Ovary (tissue), 7 donors: ENCODE measurements at regions not wholly inside any gene's neighbourhood (a gene's known extent, or its start where the extent isn't known, plus 50 kb on each side); places are given as distances from the start of the nearest gene placed in this dataset.

ENCODE experiments used
- DNase-seq, 5 donors: peaks; one replicate each; pipeline ENCODE4 v3.0.0-alpha.2; 2019 to 2020
- H3K27ac ChIP-seq, 2 donors: fragments of 200-600 bp; one replicate each; pipeline versions ENCODE4 v1.5.1 to v1.8.0; 2019 to 2022
- H3K27me3 ChIP-seq: fragments of 200-600 bp; one replicate; pipeline ENCODE4 v1.8.0; 2022
- H3K36me3 ChIP-seq: fragments of 200-600 bp; sonication (generic); one replicate; pipeline ENCODE4 v1.5.1; 2019
- H3K4me1 ChIP-seq: one replicate; pipeline ENCODE4 v1.8.1; 2013; ENCODE audit warnings: mild to moderate bottlenecking, moderate library complexity; ENCODE audit not compliant: insufficient read depth
- H3K4me3 ChIP-seq: fragments of 200-600 bp; sonication (generic); one replicate; pipeline ENCODE4 v1.5.1; 2017
- H3K9me3 ChIP-seq, 2 donors: fragments of 200-600 bp in 1 of 2; sonication (generic) in 1 of 2; one replicate each; pipeline versions ENCODE4 v1.5.1 to v1.8.1; 2013 to 2019; ENCODE audit warnings: mild to moderate bottlenecking in 1 of 2, moderate library complexity in 1 of 2
- EP300 ChIP-seq: sonication (generic); formaldehyde crosslinking; IDR thresholded peaks from one replicate; pipeline ENCODE4 v1.6.1; 2017; ENCODE audit warnings: antibody characterized with exemption
- POLR2A ChIP-seq: fragments of 450-650 bp; IDR thresholded peaks from one replicate; pipeline ENCODE4 v1.6.1; 2017; ENCODE audit warnings: antibody characterized with exemption, mild to moderate bottlenecking, moderate library complexity
- WGBS, 3 donors: extraction: QIAGEN DNeasy Blood & Tissue Kit in 1 of 3; methylation state at CpG; one replicate each; pipeline versions ENCODE4 v1.1.5 to v1.1.7; 2013 to 2017; 5-methylcytosine and 5-hydroxymethylcytosine counted together
- intact Hi-C, 4 donors: fragments of 100-400 bp; cut with DNase I; formaldehyde crosslinking; loops; one replicate each; pipeline versions ENCODE4 v1.11.0 to v1.15.1; 2022 to 2023
- TF ChIP-seq, protein P1 (sequence below), 3 donors: fragments of 450-650 bp in 2 of 3; fragments of 200-600 bp in 1 of 3; IDR thresholded peaks; one replicate each; pipeline versions ENCODE4 v1.5.1 to v1.8.0; 2016 to 2022; ENCODE audit warnings: antibody characterized with exemption in 3 of 3, mild to moderate bottlenecking in 1 of 3
- donor health status: DM: no; HTN: no; CAD: no; lungs with moderate emphysema.
- donor health status: DM: no; HTN: no; CAD: no.
- donor health status: Bipolar disorder and iron deficiency.
- donor health status: DM: no; HTN: no; CAD: no.
- donor health status: DM: yes; HTN: yes; CAD: no.

DNA sequence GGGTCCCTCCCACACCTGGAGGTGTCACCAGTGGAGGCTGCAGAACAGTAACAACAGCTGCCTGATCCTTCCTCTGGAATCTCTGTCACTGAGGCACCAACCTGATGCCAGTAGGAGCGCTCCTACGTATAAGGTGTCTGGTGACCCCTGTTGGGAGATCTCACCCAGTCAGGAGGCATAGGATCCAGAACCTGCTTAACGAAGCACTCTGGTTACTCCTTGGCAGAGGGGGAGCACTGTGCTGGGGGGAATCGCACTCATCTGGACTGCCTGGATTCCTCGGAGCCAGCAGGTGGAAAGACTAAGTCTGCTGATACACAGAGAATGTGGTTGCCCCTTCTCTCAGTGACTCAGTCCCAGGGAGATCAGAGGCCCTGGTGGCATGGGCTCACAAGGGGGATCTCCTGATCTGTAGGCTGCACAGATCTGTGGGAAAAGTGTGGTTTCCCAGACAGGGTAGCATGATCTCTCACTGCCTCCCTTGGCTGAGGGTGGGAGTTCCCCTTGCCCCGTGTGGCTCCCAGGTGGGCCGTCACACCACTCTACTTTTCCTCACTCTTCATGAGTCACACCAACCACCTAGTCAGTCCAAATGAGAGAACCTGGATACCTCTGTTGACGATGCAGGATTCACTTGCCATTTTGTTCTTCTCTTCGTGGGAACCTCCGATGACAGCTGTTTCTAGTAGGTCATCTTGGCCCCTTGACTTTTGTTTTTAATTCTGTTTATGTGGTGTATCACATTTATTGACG is 305.9 kb downstream of the IDS start:
- TF ChIP-seq, protein P1, sequence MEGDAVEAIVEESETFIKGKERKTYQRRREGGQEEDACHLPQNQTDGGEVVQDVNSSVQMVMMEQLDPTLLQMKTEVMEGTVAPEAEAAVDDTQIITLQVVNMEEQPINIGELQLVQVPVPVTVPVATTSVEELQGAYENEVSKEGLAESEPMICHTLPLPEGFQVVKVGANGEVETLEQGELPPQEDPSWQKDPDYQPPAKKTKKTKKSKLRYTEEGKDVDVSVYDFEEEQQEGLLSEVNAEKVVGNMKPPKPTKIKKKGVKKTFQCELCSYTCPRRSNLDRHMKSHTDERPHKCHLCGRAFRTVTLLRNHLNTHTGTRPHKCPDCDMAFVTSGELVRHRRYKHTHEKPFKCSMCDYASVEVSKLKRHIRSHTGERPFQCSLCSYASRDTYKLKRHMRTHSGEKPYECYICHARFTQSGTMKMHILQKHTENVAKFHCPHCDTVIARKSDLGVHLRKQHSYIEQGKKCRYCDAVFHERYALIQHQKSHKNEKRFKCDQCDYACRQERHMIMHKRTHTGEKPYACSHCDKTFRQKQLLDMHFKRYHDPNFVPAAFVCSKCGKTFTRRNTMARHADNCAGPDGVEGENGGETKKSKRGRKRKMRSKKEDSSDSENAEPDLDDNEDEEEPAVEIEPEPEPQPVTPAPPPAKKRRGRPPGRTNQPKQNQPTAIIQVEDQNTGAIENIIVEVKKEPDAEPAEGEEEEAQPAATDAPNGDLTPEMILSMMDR (IDR thresholded peaks at IDR 0.05) = no peak
- no peak for TF ChIP-seq EP300
- TF ChIP-seq POLR2A = no peak
- intact Hi-C loops = no loop called here
- no peak for DNase-seq

DNA sequence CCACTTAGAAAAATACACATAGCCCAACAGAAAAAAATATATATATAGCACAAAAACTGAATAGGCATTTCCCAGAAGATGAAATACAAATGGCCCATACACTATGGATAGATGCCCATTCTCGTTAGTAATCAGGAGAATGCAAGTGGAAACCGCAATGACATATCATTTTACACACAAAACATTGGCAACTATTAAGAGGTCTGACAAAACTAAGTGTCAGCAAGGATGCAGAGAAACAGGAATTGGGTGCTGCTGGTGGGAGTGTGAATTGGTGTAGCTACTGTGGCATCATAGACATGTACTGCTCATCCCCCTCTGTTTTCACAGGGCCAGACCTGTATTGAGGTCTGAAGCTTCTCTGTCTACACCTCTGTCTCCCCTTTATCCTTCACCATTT is 320.0 kb downstream of the IDS start:
- TF ChIP-seq EP300 (no peak), POLR2A (no peak)
- TF ChIP-seq, protein P1 (IDR thresholded peaks at IDR 0.05) = no peak
- DNase-seq = no peak
- Histone ChIP-seq H3K4me1 (no peaks in the 10 kb centered on the region), H3K36me3 (no peaks in the 10 kb centered on the region), H3K4me3 (no peak overlapping the region), H3K27ac (no peak overlapping the region), H3K9me3 (no peaks in the 10 kb centered on the region), H3K27me3 (no peaks in the 10 kb centered on the region)
- 51 to 72% (median 55%) methylated on average over 2 of the region's 2 CpGs for WGBS, 3 donors
- intact Hi-C loops = no loop called here

More for the DNA sequence above, 305.9 kb downstream of the IDS start:
- Histone ChIP-seq H3K27me3 (no peaks in the 10 kb centered on the region), H3K27ac (no peak overlapping the region), H3K9me3 (no peaks in the 10 kb centered on the region), H3K4me3 (no peak overlapping the region), H3K36me3 (no peaks in the 10 kb centered on the region), H3K4me1 (no peaks in the 10 kb centered on the region)
- 78 to 84% (median 82%) methylated on average over 11 of the region's 11 CpGs for WGBS, 3 donors

DNA sequence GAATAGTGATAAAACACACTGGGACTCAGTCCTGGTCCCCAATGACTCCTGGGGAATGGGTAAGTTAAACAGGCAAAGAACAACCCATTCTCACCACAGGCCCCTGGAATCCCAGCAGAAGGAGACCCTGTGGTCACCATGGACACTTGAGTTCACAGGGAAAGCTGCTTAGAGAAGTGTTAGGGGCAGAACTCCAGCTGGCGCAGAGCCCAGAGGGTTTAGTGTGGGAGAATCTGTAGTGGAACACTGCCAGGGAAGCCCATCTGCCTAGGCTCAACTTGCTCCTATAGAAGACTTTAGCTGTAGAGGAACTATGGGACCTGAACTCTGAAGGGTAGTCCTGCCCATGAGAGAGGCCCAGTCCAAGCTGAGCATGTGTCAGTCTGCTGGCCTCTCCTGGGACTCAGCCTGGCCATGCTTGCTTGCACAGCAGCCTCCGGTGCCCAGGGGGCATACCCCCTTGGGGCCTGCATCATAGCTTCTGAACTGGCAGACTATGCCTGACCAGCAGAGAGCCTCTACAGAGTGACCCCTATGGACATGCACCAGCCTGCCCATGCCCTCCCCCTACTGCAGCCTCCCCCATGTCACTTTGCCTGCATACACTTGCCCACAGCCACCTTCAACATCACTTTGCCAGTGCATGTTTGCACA is 343.5 kb downstream of the IDS start:
- H3K27me3 ChIP-seq = no peaks in the 10 kb centered on the region
- no peak overlapping the region for H3K27ac ChIP-seq
- no peak overlapping the region for H3K4me3 ChIP-seq
- no peaks in the 10 kb centered on the region for H3K9me3 ChIP-seq
- H3K4me1 ChIP-seq = no peaks in the 10 kb centered on the region
- intact Hi-C loops = no loop called here
- TF ChIP-seq, protein P1 (IDR thresholded peaks at IDR 0.05) = no peak
- TF ChIP-seq EP300 (no peak), POLR2A (no peak)
- no peaks in the 10 kb centered on the region for H3K36me3 ChIP-seq
- DNase-seq = no peak
- 79 to 94% (median 86%) methylated on average over 2 of the region's 2 CpGs for WGBS, 3 donors

DNA sequence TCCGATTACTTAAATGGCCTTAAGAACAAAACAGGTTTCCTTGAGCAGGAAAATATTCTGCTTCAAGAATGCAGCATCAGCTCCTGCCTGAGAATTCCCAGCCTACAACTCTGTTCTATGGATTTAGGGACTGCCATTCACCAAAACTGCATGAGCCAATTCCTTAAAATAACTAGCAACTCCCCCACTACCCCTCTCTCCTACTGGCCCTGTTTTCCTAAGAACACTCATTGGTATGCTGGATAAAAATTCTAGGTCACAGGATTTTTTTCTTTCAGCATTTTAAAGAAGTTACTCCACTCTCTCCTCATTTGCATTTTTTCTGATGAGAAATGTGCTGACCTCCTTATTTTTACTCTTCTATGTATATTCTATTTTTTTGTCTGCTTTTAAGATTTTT is 347.1 kb downstream of the IDS start:
- no peak for DNase-seq
- TF ChIP-seq POLR2A (no peak), EP300 (no peak)
- TF ChIP-seq, protein P1 (IDR thresholded peaks at IDR 0.05) = no peak
- Histone ChIP-seq H3K27ac (no peak overlapping the region), H3K4me1 (no peaks in the 10 kb centered on the region), H3K36me3 (no peaks in the 10 kb centered on the region), H3K27me3 (no peaks in the 10 kb centered on the region), H3K9me3 (no peaks in the 10 kb centered on the region), H3K4me3 (no peak overlapping the region)
- intact Hi-C loops = no loop called here
- 56 to 70% (median 62%) methylated on average over 1 of the region's 1 CpG for WGBS, 3 donors
